ENCODE measurements at regions not wholly inside any gene's neighbourhood (a gene's known extent, or its start where the extent isn't known, plus 50 kb on each side); places are given as distances from the start of the nearest gene placed in this dataset.
"Not testable (repeated sequence)": the region's sequence is repeated elsewhere in the genome, so short reads cannot be mapped to it uniquely, and the experiment has no call there.

DNA sequence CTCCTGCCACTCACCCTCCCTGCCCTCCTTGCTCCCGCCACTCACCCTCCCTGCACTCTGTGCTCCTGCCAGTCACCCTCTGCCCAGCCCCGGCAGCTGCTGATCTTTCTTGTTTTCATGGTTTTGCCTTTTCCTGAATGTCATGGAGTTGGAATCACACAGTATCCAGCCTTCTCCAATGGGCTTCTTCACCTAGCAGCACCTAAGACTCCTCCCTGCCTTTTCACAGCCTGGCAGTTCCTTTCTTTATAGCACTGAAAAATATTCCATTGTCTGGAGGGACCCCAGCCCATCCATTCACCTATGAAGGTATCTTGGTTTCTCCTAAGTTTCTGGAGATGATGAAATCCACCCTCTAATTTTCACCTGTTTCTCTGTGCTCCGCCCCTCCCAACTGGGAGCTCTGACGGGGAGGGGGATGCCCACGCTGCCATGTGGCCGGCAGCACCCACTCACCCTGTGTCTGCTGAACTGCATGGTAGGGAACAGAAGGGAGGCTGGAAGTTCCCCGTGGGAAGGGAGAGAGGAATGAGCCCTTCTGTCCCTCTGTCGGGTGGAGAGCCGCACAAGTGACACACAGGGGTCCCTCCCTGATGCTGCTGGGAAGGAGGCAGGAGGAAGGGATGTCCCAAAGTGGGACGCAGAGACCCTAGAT, 144.9 kb upstream of the ZNF469 start:
- TF ChIP-seq, protein P1, sequence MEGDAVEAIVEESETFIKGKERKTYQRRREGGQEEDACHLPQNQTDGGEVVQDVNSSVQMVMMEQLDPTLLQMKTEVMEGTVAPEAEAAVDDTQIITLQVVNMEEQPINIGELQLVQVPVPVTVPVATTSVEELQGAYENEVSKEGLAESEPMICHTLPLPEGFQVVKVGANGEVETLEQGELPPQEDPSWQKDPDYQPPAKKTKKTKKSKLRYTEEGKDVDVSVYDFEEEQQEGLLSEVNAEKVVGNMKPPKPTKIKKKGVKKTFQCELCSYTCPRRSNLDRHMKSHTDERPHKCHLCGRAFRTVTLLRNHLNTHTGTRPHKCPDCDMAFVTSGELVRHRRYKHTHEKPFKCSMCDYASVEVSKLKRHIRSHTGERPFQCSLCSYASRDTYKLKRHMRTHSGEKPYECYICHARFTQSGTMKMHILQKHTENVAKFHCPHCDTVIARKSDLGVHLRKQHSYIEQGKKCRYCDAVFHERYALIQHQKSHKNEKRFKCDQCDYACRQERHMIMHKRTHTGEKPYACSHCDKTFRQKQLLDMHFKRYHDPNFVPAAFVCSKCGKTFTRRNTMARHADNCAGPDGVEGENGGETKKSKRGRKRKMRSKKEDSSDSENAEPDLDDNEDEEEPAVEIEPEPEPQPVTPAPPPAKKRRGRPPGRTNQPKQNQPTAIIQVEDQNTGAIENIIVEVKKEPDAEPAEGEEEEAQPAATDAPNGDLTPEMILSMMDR (conservative IDR thresholded peaks at IDR 0.05) = not testable (repeated sequence)
- not testable (repeated sequence) for TF ChIP-seq ZFX (IDR thresholded peaks at IDR 0.05)
